NCI-H82 treated with DMSO at 0.1 percent for 48 hours (cell line): ENCODE measurements at regions not wholly inside any gene's neighbourhood (a gene's known extent, or its start where the extent isn't known, plus 50 kb on each side); places are given as distances from the start of the nearest gene placed in this dataset.
"Not testable (repeated sequence)": the region's sequence is repeated elsewhere in the genome, so short reads cannot be mapped to it uniquely, and the experiment has no call there.

Experiments
- DNase-seq: peaks from one replicate; lab custom pipeline; 2025; ENCODE audit not compliant: unreplicated experiment; lab: John Stamatoyannopoulos, UW

DNA sequence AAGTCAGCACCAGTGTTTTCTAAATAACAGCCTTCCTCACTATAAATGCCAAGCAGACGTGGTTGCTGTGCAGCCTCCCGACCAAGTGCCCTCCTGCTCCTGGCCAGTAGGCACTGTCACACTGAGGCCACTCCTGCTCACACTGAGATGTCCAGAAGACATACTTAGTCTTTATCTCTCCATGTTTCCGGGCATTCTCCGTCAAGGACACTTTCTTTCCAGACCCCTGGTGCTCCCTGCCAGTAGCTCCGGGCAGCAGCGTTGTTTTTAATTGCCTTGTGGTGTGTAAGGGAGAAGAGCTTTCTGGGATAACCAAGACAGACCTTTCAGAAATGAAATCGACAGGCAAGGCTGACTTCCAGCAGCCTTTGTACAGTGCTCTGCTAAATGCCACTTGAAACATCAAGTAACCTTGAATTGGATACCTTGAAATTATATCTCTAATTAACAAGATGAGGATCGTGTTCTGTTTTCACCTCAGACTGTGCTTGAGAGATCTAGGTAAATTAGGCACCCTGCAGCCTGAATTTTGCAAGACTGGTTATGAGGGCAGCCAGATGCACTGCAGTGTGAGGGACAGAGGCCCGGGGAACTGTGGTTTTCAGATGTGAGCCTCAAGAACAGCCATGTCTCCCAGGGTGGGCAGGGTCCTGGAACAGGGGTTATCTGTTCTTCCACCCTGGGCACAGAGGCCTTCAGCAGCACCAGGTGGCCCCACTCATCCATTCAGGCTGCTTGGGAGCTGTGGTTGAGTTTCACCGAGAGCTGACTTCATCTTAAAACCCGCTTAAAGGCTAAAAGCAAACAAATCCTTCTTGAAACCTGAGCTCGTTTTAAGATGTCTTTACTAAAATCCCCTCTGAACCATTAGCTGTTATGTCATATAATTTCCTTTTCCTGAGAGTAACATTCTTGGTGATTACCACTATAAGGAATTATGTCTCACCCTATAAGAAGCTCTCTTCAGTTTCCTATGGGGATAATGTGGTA, 105.5 kb upstream of the IL12A start:
- peak; percentile 95 for DNase-seq

GRCh38 chr3:159884661-159885402, 103.8 kb upstream of the IL12A start:
- peak; percentile 17 for DNase-seq

DNA sequence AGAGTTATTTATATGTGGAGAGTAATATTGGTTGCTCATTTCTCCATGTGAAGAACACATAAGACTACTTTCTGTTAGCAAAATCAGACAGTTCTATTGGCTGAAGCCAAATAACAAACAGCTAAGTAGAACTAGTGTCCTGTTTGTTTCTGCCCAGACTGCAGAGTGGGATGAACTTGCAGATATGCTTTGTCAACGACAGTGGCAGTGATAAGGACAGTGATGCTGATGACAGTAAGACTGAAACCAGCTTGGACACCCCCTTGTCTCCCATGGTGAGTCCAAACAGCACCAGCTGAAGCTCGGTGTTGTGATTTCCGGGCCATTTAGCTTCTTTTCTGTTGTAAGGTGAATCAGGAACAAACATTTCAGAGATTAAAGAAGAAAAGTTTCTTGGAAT, 102.6 kb upstream of the IL12A start:
- no peak for DNase-seq

GRCh38 chr3:159886530-159886929, 102.1 kb upstream of the IL12A start:
- DNase-seq = not testable (repeated sequence)

- DNase-seq = no peak
Measured at GRCh38 chr3:159887168-159887567, 101.5 kb upstream of the IL12A start.

- DNase-seq = no peak
Measured at GRCh38 chr3:159887911-159888310, 100.7 kb upstream of the IL12A start.

DNA sequence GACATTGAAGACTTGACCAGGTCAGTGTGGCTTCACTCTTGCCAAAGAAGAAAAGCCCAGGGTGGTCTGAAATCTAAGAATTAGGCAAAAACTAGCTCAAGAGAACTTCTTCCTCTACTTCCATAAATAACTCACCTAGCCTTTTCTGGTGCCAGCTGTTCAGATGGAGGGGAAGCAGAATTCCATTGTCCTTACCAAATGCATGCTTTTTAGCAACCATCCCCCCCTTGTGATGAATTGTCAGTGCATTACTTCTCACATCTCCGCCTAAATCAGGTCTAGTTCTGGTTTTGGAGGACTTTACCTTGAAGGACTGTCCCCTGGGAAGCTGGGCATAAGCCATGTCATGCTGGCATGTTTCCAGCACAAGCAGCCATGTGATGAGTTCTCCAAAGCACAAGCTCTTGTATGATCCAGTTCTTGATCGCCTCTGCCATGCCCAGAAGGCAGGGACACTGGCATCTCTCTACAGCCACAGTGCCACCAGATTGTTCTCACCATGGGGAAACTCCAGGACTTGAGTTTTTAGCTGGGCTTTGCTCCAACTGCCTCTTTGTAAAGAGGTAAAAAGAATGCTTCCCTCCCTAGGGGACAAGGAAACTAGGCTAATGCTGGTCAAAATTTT, 96.4 kb upstream of the IL12A start:
- DNase-seq = no peak

DNA sequence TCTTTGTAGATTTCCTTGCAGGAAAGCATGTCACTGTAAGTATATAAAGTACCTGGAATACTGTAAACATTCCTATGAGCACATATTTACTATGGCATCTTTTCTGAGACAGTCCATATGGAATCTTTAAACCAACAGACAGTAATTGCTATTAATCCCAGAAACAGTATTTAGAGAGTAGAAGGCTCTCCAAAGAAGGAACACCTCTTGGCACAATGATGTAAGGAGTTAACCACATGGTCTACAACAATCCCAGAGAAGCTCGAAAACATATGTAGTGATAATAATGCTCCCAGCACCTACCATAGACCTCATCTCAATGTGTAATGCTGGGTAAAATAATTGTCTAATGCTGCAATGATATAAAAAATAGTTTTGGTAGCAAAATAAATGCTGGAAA, 95.8 kb upstream of the IL12A start:
- DNase-seq = no peak

DNA sequence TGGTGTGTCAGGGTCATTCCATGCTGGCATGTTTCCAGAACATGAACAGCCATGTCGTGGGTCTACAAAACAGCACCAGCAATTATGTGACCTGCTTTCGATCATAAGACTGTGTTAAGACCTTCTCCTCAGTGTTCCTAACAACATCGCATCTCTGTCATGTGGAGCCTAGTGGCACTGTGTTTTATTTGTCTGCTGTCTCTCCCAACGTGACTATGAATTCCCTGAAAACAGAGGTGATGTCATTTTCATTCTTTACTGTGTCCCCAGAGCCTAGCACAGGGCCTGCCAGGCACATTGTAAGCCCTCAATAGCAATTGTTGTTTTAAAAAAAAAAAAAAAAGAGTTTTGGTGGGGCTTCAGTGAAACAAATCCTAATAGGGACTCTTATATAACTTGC, 94.2 kb upstream of the IL12A start:
- no peak for DNase-seq

GRCh38 chr3:159895430-159895829, 93.2 kb upstream of the IL12A start:
- DNase-seq = no peak

GRCh38 chr3:159896543-159896942, 92.1 kb upstream of the IL12A start:
- DNase-seq = no peak

- no peak for DNase-seq
Measured at GRCh38 chr3:159897331-159898075, 91.1 kb upstream of the IL12A start.

DNA sequence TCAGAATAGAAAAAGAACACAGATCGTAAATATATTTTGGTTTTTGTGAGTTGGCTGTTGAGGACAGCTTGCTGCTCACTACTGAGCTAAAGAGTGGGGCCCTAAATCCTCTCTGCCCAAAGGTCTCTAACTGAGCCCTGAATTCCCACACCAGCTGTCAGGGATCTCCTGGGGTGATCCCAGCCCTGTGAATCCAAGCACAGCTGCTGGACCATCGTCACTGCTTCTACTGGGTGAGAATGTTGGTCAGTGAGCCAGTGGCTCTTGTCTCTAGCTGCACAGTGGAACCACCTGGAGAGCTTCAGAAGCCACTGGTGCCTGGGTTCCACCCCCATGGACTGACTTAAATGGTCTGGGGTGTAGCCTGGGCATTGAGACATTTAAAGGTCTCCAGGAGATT, 90.5 kb upstream of the IL12A start:
- DNase-seq = no peak

- no peak for DNase-seq
Measured at GRCh38 chr3:159899166-159899565, 89.5 kb upstream of the IL12A start.

DNA sequence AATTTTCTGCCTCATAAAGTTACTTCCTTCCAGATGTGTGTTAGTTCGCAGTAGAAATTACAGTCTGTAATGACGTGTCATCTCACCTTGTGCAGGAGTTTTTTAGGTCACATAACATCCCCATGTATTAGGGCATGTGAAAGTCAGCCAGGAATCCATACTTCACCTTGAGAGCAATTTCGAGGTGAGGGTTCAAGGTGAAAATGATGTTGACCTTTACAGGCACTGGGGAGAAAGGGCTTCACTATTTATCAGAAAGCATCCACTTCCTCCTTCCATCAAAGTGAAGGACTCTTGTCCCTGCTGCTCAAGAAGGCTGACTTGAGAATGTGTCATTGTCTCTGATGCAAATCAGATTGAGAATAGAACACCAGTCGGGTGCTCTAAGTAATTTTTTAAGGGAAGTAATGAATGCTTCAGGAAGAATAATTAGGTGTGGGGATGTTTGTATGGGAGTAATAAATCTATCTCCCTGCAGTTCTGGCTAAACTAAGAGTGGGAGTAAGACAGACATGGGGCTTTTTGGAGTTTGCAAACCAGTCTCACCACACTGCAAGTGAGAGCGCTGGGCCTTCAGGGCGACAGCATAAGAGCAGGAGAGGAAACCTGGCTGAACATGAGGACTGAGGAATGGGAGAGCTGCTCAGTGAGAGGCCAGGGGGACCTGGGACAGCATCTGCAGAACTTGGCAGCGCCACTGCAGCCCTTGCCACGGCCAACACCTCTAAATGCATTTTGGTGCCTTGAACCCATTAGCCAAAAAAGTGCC, 85.9 kb upstream of the IL12A start:
- DNase-seq = no peak

DNA sequence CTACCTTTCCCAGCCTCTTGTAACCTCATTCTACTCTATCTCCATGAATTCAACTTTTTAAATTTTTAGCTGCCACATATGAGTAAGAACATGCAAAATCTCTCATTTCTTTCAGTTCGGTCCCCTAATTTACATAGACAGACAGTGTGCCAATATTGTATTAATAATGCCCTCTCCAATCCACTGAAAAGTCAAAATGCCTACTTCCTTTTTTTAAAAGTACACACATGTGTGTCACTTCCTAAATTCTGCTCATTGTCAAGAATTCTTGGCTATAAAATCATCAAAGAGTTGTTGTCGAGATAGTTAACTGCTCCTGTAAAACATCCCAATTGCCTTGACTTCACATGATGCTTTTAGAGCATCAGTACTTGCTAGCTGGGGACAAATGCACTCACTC, 84.2 kb upstream of the IL12A start:
- no peak for DNase-seq

DNA sequence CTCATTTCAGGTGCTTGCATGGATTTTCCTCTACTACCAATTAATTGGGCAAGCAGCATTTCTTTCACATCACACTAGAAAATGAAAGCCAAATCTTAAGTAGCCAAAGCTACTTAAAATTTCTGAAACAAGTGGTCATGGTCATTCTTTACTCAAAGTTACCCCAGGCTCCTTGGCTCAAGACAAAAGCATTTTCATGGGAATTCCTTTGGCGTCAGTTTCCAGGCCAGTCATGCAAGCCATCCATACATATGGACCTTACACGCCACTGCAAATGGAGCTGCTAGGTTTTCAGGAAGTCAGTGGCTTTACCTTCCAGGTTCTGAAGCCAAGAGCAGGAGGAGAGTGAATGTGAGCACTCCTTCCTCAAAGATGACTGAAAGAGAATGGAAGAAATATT, 83.7 kb upstream of the IL12A start:
- DNase-seq = no peak

- no peak for DNase-seq
Measured at GRCh38 chr3:159907828-159908227, 80.8 kb upstream of the IL12A start.

DNA sequence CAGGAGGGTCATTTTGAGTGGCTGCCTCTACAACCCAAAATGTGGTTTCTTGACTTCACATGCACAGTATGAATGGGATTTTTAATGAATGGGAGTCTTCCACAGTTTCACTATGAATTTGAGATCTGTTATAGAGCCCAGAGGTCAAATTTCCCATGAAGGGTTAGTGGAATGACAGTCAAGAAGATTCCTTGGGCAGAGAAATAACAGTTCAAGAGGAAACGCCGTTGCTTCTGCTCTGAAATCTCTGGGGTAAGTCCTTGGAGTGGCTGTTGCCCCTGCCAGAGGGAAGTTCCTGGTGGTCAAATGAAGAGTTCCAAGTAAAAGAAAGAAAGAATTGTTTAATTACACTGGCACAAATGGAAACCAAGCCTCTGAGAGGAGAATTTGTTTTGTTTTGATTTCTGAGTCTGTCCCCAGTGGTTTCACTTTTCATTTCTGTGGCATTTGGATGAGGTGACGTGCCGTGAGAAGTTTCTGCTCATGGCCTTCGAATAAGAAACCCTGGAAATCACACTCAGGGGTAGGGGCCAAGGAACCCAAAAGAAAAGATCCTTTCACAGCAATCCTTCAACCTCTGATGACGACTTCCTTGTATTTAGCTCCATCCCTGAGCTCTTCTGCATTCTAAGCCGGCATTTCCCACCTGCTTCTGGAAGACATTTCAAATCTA, 77.5 kb upstream of the IL12A start:
- DNase-seq = no peak

DNA sequence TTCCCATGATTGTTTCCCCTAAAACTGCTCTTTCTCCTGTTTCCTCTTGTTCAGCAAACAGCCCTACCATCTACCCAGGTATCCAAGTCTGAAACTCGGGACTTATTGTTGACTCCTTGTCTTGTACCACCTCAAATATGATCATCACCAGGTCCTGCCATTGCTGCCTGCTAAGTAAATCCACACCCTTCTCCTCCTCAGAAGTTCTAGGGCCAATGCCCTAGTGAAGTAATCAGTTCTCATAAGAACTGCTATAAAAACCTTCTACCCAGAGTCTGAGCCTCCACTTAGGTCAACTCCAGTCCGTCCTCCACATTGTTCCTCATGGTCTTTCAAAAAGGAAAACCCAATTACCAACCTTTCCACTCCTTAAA, 77.0 kb upstream of the IL12A start:
- DNase-seq = no peak
